Keratinocyte (primary cell): ENCODE measurements at regions not wholly inside any gene's neighbourhood (a gene's known extent, or its start where the extent isn't known, plus 50 kb on each side); places are given as distances from the start of the nearest gene placed in this dataset.
A peak's percentile ranks its signal among the peaks of the same experiment; 100 is the strongest.

ENCODE experiments used
- DNase-seq: peaks from one replicate; pipeline ENCODE4 v3.0.0-alpha.2; 2011; ENCODE audit warnings: low read depth, missing footprints, low spot score
- FAIRE-seq: peaks from 2 replicates; lab custom pipeline; 2011; peaks lifted over from hg19 to GRCh38; lab: Jason Lieb, UNC
- H2AFZ ChIP-seq: 2 replicates; pipeline ENCODE4 v1.6.0; 2012; ENCODE audit warnings: low read length, control low read depth, inconsistent platforms; ENCODE audit not compliant: control insufficient read depth
- H3K27ac ChIP-seq: 2 replicates; pipeline ENCODE4 v1.5.1; 2011; ENCODE audit warnings: low read length; ENCODE audit not compliant: control insufficient read depth, insufficient read depth
- H3K27me3 ChIP-seq: 3 replicates; pipeline ENCODE4 v1.6.0; 2011; ENCODE audit warnings: low read length; ENCODE audit not compliant: control insufficient read depth, insufficient read depth; ENCODE audit errors: extremely low read depth
- H3K36me3 ChIP-seq, 2 experiments: 2 replicates in 1 of 2; 3 replicates in 1 of 2; pipeline ENCODE4 v1.5.1; 2011; ENCODE audit warnings: low read length in 2 of 2, mild to moderate bottlenecking in 1 of 2; ENCODE audit not compliant: control insufficient read depth in 2 of 2, insufficient read depth in 2 of 2; ENCODE audit errors: extremely low read depth in 1 of 2
- H3K4me1 ChIP-seq: 3 replicates; pipeline ENCODE4 v1.5.1; 2011; ENCODE audit warnings: low read length; ENCODE audit not compliant: control insufficient read depth, insufficient read depth; ENCODE audit errors: extremely low read depth
- H3K4me2 ChIP-seq: 3 replicates; pipeline ENCODE4 v1.6.0; 2011; ENCODE audit warnings: low read depth, low read length; ENCODE audit not compliant: control insufficient read depth, insufficient read depth; ENCODE audit errors: extremely low read depth
- H3K4me3 ChIP-seq, 3 experiments: fragments of 200-600 bp in 1 of 3; sonication (generic) in 1 of 3; 2 replicates in 2 of 3; 3 replicates in 1 of 3; pipeline ENCODE4 v1.5.1; 2011 to 2016; ENCODE audit warnings: low read length in 3 of 3, mild to moderate bottlenecking in 3 of 3, control low read depth in 2 of 3, inconsistent platforms in 1 of 3, low read depth in 1 of 3, mixed read lengths in 1 of 3, mixed run types in 1 of 3, moderate library complexity in 1 of 3; ENCODE audit not compliant: control insufficient read depth in 2 of 3, insufficient read depth in 2 of 3; ENCODE audit errors: extremely low read depth in 1 of 3
- H3K79me2 ChIP-seq: 2 replicates; pipeline ENCODE4 v1.6.0; 2012; ENCODE audit warnings: low read length; ENCODE audit not compliant: control insufficient read depth, insufficient read depth
- H3K9ac ChIP-seq: 3 replicates; pipeline ENCODE4 v1.6.0; 2011; ENCODE audit warnings: low read length; ENCODE audit not compliant: control insufficient read depth, insufficient read depth; ENCODE audit errors: extremely low read depth
- H3K9me1 ChIP-seq: 3 replicates; pipeline ENCODE4 v1.6.0; 2011; ENCODE audit warnings: low read length; ENCODE audit not compliant: control insufficient read depth, insufficient read depth; ENCODE audit errors: extremely low read depth
- H3K9me3 ChIP-seq: 2 replicates; pipeline ENCODE4 v1.5.1; 2012; ENCODE audit warnings: low read depth, low read length; ENCODE audit not compliant: control insufficient read depth
- H4K20me1 ChIP-seq: 3 replicates; pipeline ENCODE4 v1.6.0; 2011; ENCODE audit warnings: low read length; ENCODE audit not compliant: control insufficient read depth, insufficient read depth; ENCODE audit errors: extremely low read depth
- CTCF ChIP-seq, 3 experiments: IDR thresholded peaks in 1 of 3; conservative IDR thresholded peaks in 1 of 3; optimal IDR thresholded peaks in 1 of 3; 2 replicates in 2 of 3; 3 replicates in 1 of 3; pipeline versions ENCODE3 to v1.5.1; 2011; ENCODE audit warnings: low read length in 3 of 3, mild to moderate bottlenecking in 3 of 3, moderate library complexity in 2 of 3, control low read depth in 1 of 3, inconsistent platforms in 1 of 3; ENCODE audit not compliant: insufficient read depth in 2 of 3; ENCODE audit errors: extremely low read depth in 1 of 3
- EZH2 ChIP-seq: IDR thresholded peaks from one replicate; pipeline ENCODE4 v1.6.1; 2012; ENCODE audit warnings: inconsistent platforms, mild to moderate bottlenecking, low read length, moderate library complexity
- dilution Hi-C: fragments of 300-500 bp; cut with MboI; formaldehyde crosslinking; loops from one replicate; pipeline ENCODE4 v1.7.0; 2020; ENCODE audit warnings: low sequenced_read_pairs; ENCODE audit not compliant: extremely low pct_ligation_motif_present

GRCh38 chr17:77425348-77425747 is 284.6 kb downstream of the SEC14L1 start:
- Histone ChIP-seq H3K79me2 (peaks cover 69% of the 10 kb centered on the region), H3K9me3 (no peaks in the 10 kb centered on the region), H3K4me3 (no peak overlapping the region), H3K27me3 (no peaks in the 10 kb centered on the region), H3K9ac (peak overlapping the region; percentile 65), H3K36me3 (peaks cover 5 to 23% of the 10 kb centered on the region in 2 experiments), H3K4me2 (no peak overlapping the region), H3K27ac (peak overlapping the region; percentile 82), H2AFZ (no peak overlapping the region), H4K20me1 (peaks cover 57% of the 10 kb centered on the region), H3K4me1 (peaks cover 83% of the 10 kb centered on the region), H3K9me1 (peaks cover 8% of the 10 kb centered on the region)
- DNase-seq (no peak), FAIRE-seq (no peak)
- dilution Hi-C loops: no loop called here
- TF ChIP-seq CTCF (optimal IDR thresholded peaks at IDR 0.05 in 1 of 3, IDR thresholded peaks at IDR 0.05 in 1 of 3, conservative IDR thresholded peaks at IDR 0.05 in 1 of 3; ENCODE audit: extremely low read depth in 1 of 3, insufficient read depth in 2 of 3, low read length in 3 of 3) (no peak), EZH2 (no peak)

DNA sequence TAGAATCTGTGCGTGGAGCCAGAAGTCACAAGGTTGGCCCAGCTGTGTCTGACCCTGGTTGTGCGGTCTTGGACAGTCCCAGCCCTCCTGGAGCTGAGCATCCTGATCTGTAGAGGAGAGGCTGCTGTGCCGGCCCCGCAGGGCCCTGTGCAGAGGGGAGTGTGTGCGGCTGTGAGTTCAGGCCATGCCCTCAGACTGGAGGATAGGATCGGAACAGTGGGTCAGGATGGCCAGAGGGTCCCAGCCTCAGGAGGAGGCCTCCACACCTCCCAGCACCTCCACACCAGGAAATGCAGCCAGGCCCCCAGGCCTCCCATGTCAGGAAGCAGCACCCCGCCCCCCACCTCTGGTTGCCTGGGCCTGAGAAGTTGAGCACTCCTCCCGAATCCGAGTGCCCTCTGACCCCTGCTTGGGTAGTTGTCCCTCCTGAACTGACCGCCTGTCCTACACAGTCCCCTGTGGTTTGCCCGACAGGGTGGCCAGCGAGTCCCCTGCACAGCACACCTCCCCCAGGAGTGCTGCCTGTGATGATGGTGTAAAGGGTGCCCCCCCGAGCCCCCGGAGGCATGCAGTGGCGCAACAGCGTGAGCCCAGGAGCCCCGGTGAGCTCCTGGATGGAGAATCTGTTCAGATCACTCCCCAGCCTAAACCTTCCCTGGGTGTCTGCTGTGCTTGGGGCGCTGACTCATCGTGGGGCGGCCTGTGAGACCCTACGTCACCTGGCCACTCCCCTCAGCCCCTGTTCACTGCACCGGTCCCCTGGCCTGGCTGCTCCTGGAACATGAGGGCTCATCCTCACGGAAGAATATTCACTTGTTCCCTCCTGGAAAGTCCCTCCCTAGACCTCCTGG is 285.2 kb downstream of the SEC14L1 start:
- H3K9ac ChIP-seq: peak overlapping the region; percentile 65
- H3K4me2 ChIP-seq: peak overlapping the region; percentile 58

More for the DNA sequence above, 285.2 kb downstream of the SEC14L1 start:
- H3K4me1 ChIP-seq: peaks cover 77% of the 10 kb centered on the region
- H3K9me3 ChIP-seq: no peaks in the 10 kb centered on the region
- DNase-seq: no peak
- peaks cover 60% of the 10 kb centered on the region for H4K20me1 ChIP-seq
- no peaks in the 10 kb centered on the region for H3K27me3 ChIP-seq
- H3K9me1 ChIP-seq: peaks cover 8% of the 10 kb centered on the region
- no peak overlapping the region for H3K4me3 ChIP-seq
- TF ChIP-seq CTCF (optimal IDR thresholded peaks at IDR 0.05 in 1 of 3, IDR thresholded peaks at IDR 0.05 in 1 of 3, conservative IDR thresholded peaks at IDR 0.05 in 1 of 3; ENCODE audit: extremely low read depth in 1 of 3, insufficient read depth in 2 of 3, low read length in 3 of 3) (no peak), EZH2 (no peak)
- peak overlapping the region; percentile 82 for H3K27ac ChIP-seq
- FAIRE-seq: peak; percentile 58
- H2AFZ ChIP-seq: no peak overlapping the region
- dilution Hi-C loops: no loop called here
- peaks cover 5 to 26% of the 10 kb centered on the region in 2 experiments for H3K36me3 ChIP-seq
- peaks cover 71% of the 10 kb centered on the region for H3K79me2 ChIP-seq
